Liver (tissue), 7 donors: ENCODE measurements at regions not wholly inside any gene's neighbourhood (a gene's known extent, or its start where the extent isn't known, plus 50 kb on each side); places are given as distances from the start of the nearest gene placed in this dataset.

ENCODE experiments used
- DNase-seq: peaks from one replicate; pipeline ENCODE4 v3.0.0-alpha.2; 2017; ENCODE audit warnings: low spot score
- H3K27ac ChIP-seq, 2 donors: one replicate each; pipeline ENCODE4 v1.7.0; 2013; ENCODE audit warnings: inconsistent platforms in 2 of 2, low read length in 2 of 2, control low read depth in 1 of 2, low read depth in 1 of 2, mild to moderate bottlenecking in 1 of 2
- H3K27me3 ChIP-seq, 4 donors: one replicate each; pipeline versions ENCODE4 v1.6.1 to v1.7.0; 2013; ENCODE audit warnings: low read length in 3 of 4, inconsistent platforms in 1 of 4, mild to moderate bottlenecking in 1 of 4, moderate library complexity in 1 of 4; ENCODE audit not compliant: control insufficient read depth in 4 of 4, insufficient read depth in 4 of 4
- H3K36me3 ChIP-seq, 4 donors: one replicate each; pipeline versions ENCODE4 v1.6.1 to v1.7.0; 2013; ENCODE audit warnings: low read length in 3 of 4, mild to moderate bottlenecking in 3 of 4, low read depth in 1 of 4, moderate library complexity in 1 of 4; ENCODE audit not compliant: control insufficient read depth in 4 of 4, insufficient read depth in 3 of 4
- H3K4me1 ChIP-seq, 4 donors: one replicate each; pipeline versions ENCODE4 v1.6.1 to v1.7.0; 2013; ENCODE audit warnings: low read length in 3 of 4, mild to moderate bottlenecking in 3 of 4, moderate library complexity in 1 of 4; ENCODE audit not compliant: control insufficient read depth in 4 of 4, insufficient read depth in 4 of 4
- H3K4me3 ChIP-seq, 3 donors: one replicate each; pipeline versions ENCODE4 v1.6.1 to v1.7.0; 2013; ENCODE audit warnings: low read length in 3 of 3, control low read depth in 1 of 3, low read depth in 1 of 3, mild to moderate bottlenecking in 1 of 3
- H3K9ac ChIP-seq, 2 donors: one replicate each; pipeline ENCODE4 v1.7.0; 2013; ENCODE audit warnings: low read length in 2 of 2, mild to moderate bottlenecking in 2 of 2, moderate library complexity in 2 of 2, control low read depth in 1 of 2, low read depth in 1 of 2
- H3K9me3 ChIP-seq, 4 donors: one replicate each; pipeline versions ENCODE4 v1.6.1 to v1.7.0; 2013; ENCODE audit warnings: low read length in 3 of 4; ENCODE audit not compliant: control insufficient read depth in 4 of 4
- ATF3 ChIP-seq: IDR thresholded peaks from 2 replicates; pipeline ENCODE4 v1.6.1; 2016; ENCODE audit warnings: antibody characterized with exemption
- EGR1 ChIP-seq, 2 donors: IDR thresholded peaks; 2 replicates each; pipeline ENCODE4 v1.6.1; 2016 to 2018; ENCODE audit warnings: antibody characterized with exemption in 2 of 2, low read depth in 2 of 2
- FOXA2 ChIP-seq: IDR thresholded peaks from 2 replicates; pipeline ENCODE4 v1.6.1; 2016; ENCODE audit warnings: antibody characterized with exemption
- GABPA ChIP-seq, 2 donors: IDR thresholded peaks in 1 of 2; conservative IDR thresholded peaks in 1 of 2; 2 replicates each; pipeline ENCODE4 v1.6.1; 2016; ENCODE audit warnings: antibody characterized with exemption in 2 of 2, mild to moderate bottlenecking in 1 of 2, moderate library complexity in 1 of 2
- HNF4G ChIP-seq: IDR thresholded peaks from 2 replicates; pipeline ENCODE4 v1.6.1; 2016; ENCODE audit warnings: antibody characterized with exemption
- JUND ChIP-seq, 2 donors: IDR thresholded peaks; 2 replicates each; pipeline ENCODE4 v1.6.1; 2016; ENCODE audit warnings: antibody characterized with exemption in 2 of 2
- MAX ChIP-seq: IDR thresholded peaks from 2 replicates; pipeline ENCODE4 v1.6.1; 2016; ENCODE audit warnings: antibody characterized with exemption
- RAD21 ChIP-seq, 2 donors: IDR thresholded peaks; 2 replicates each; pipeline ENCODE4 v1.6.1; 2016; ENCODE audit warnings: antibody characterized with exemption in 2 of 2, mild to moderate bottlenecking in 2 of 2
- RXRA ChIP-seq, 2 donors: IDR thresholded peaks; 2 replicates each; pipeline ENCODE4 v1.6.1; 2017 to 2018; ENCODE audit warnings: antibody characterized with exemption in 2 of 2, mild to moderate bottlenecking in 1 of 2
- TAF1 ChIP-seq: conservative IDR thresholded peaks from 2 replicates; pipeline ENCODE4 v1.6.1; 2016; ENCODE audit warnings: antibody characterized with exemption, mild to moderate bottlenecking
- YY1 ChIP-seq: IDR thresholded peaks from 2 replicates; pipeline ENCODE4 v1.6.1; 2016; ENCODE audit warnings: antibody characterized with exemption, mild to moderate bottlenecking
- ZBTB33 ChIP-seq: IDR thresholded peaks from 2 replicates; pipeline ENCODE4 v1.6.1; 2016; ENCODE audit warnings: antibody characterized with exemption
- WGBS: extraction: QIAGEN DNeasy Blood & Tissue Kit; methylation state at CpG from one replicate; pipeline ENCODE4 v1.1.7; 2013; 5-methylcytosine and 5-hydroxymethylcytosine counted together
- donor health status: healthy.
- donor health status: healthy.
- donor health status: healthy.
- donor health status: healthy.

GRCh38 chr12:87155621-87156020, 873.6 kb downstream of the C12orf50 start:
- TF ChIP-seq EGR1 (IDR thresholded peaks at IDR 0.05; ENCODE audit: low read depth in 2 of 2) = no peak
- no peak for TF ChIP-seq ATF3
- TF ChIP-seq RXRA (IDR thresholded peaks at IDR 0.05) = no peak
- TF ChIP-seq TAF1 = no peak
- TF ChIP-seq GABPA (IDR thresholded peaks at IDR 0.05 in 1 of 2, conservative IDR thresholded peaks at IDR 0.05 in 1 of 2) = no peak
- Histone ChIP-seq H3K27me3 (no peaks in the 10 kb centered on the region), H3K27ac (no peak overlapping the region), H3K9me3 (no peaks in the 10 kb centered on the region), H3K9ac (no peak overlapping the region), H3K4me1 (no peaks in the 10 kb centered on the region), H3K4me3 (no peak overlapping the region), H3K36me3 (no peaks in the 10 kb centered on the region)
- DNase-seq = no peak
- 70% methylated on average over 2 of the region's 2 CpGs for WGBS

- no peak for DNase-seq
- H3K27ac ChIP-seq = no peak overlapping the region
- no peaks in the 10 kb centered on the region for H3K4me1 ChIP-seq
- H3K9me3 ChIP-seq = no peaks in the 10 kb centered on the region
- no peaks in the 10 kb centered on the region for H3K36me3 ChIP-seq
- no peak overlapping the region for H3K4me3 ChIP-seq
- WGBS = 80% methylated on average over 1 of the region's 1 CpG
- TF ChIP-seq RXRA (IDR thresholded peaks at IDR 0.05) (no peak), MAX (no peak), GABPA (IDR thresholded peaks at IDR 0.05 in 1 of 2, conservative IDR thresholded peaks at IDR 0.05 in 1 of 2) (no peak), JUND (IDR thresholded peaks at IDR 0.05) (no peak), ATF3 (no peak)
- H3K9ac ChIP-seq = no peak overlapping the region
- H3K27me3 ChIP-seq = no peaks in the 10 kb centered on the region
Observed at GRCh38 chr12:87152841-87153528, 876.2 kb downstream of the C12orf50 start.

- H3K4me3 ChIP-seq = no peak overlapping the region
- no peaks in the 10 kb centered on the region for H3K27me3 ChIP-seq
- no peak overlapping the region for H3K27ac ChIP-seq
- H3K9me3 ChIP-seq = no peaks in the 10 kb centered on the region
- TF ChIP-seq GABPA (IDR thresholded peaks at IDR 0.05 in 1 of 2, conservative IDR thresholded peaks at IDR 0.05 in 1 of 2) (no peak), ZBTB33 (no peak), YY1 (no peak), FOXA2 (no peak), RAD21 (IDR thresholded peaks at IDR 0.05) (no peak), HNF4G (no peak)
- no peaks in the 10 kb centered on the region for H3K4me1 ChIP-seq
- H3K36me3 ChIP-seq = no peaks in the 10 kb centered on the region
- H3K9ac ChIP-seq = no peak overlapping the region
- 69% methylated on average over 2 of the region's 2 CpGs for WGBS
- DNase-seq = no peak
Observed at GRCh38 chr12:87152075-87152474, 877.1 kb downstream of the C12orf50 start.
